Neural cell (in vitro differentiated cells): ENCODE measurements at regions not wholly inside any gene's neighbourhood (a gene's known extent, or its start where the extent isn't known, plus 50 kb on each side); places are given as distances from the start of the nearest gene placed in this dataset.

Experiments
- H2AFZ ChIP-seq: fragments of 200-600, 300-800 bp; sonication (generic), shearing (Covaris generic); 2 replicates; pipeline ENCODE4 v1.6.0; 2014; ENCODE audit warnings: low read depth, mild to moderate bottlenecking, antibody characterized with exemption, low read length, moderate library complexity
- H3F3A ChIP-seq: fragments of 200-600 bp; shearing (Covaris generic); 2 replicates; pipeline ENCODE4 v1.6.1; 2016; ENCODE audit warnings: mild to moderate bottlenecking, moderate library complexity, mixed read lengths, antibody characterized with exemption, low read length; ENCODE audit not compliant: insufficient read depth, poor library complexity, severe bottlenecking
- H3K27ac ChIP-seq: fragments of 200-600, 300-800 bp; sonication (generic), shearing (Covaris generic); 2 replicates; pipeline ENCODE4 v1.5.1; 2014; ENCODE audit warnings: mild to moderate bottlenecking, low read length, moderate library complexity
- H3K27me3 ChIP-seq: fragments of 300-800, 200-600 bp; sonication (generic), shearing (Covaris generic); 2 replicates; pipeline ENCODE4 v1.6.0; 2014; ENCODE audit warnings: mild to moderate bottlenecking, low read depth, low read length, moderate library complexity; ENCODE audit not compliant: insufficient read depth
- H3K36me3 ChIP-seq: fragments of 300-800, 200-600 bp; sonication (generic), shearing (Covaris generic); 2 replicates; pipeline ENCODE4 v1.5.1; 2014; ENCODE audit warnings: mild to moderate bottlenecking, antibody characterized with exemption, low read length, moderate library complexity; ENCODE audit not compliant: insufficient read depth
- H3K4me2 ChIP-seq: fragments of 300-800, 200-600 bp; sonication (generic), shearing (Covaris generic); 2 replicates; pipeline ENCODE4 v1.6.0; 2014; ENCODE audit warnings: mild to moderate bottlenecking, low read length
- H3K4me3 ChIP-seq: fragments of 300-800, 200-600 bp; sonication (generic), shearing (Covaris generic); 2 replicates; pipeline ENCODE4 v1.5.1; 2014; ENCODE audit warnings: mild to moderate bottlenecking, low read length, moderate library complexity
- H3K79me2 ChIP-seq: fragments of 200-600 bp; shearing (Covaris generic); replicated peaks from 2 replicates; pipeline ENCODE4 v1.6.0; 2014; ENCODE audit warnings: mild to moderate bottlenecking, low read length, moderate library complexity; ENCODE audit not compliant: insufficient read depth
- H3K9ac ChIP-seq: fragments of 300-800, 200-600 bp; sonication (generic), shearing (Covaris generic); 2 replicates; pipeline ENCODE4 v1.6.1; 2016; ENCODE audit warnings: mild to moderate bottlenecking, low read length, mixed read lengths
- H3K9me2 ChIP-seq: fragments of 200-600 bp; shearing (Covaris generic); 2 replicates; pipeline ENCODE4 v1.6.1; 2016; ENCODE audit warnings: mild to moderate bottlenecking, low read length, mixed read lengths; ENCODE audit not compliant: insufficient read depth
- H3K9me3 ChIP-seq: fragments of 200-600, 300-800 bp; sonication (generic), shearing (Covaris generic); 2 replicates; pipeline ENCODE4 v1.6.1; 2016; ENCODE audit warnings: mild to moderate bottlenecking, mixed run types, low read length, moderate library complexity, mixed read lengths
- H4K20me1 ChIP-seq: fragments of 200-600 bp; shearing (Covaris generic); 2 replicates; pipeline ENCODE4 v1.6.1; 2016; ENCODE audit warnings: mild to moderate bottlenecking, mixed run types; ENCODE audit not compliant: insufficient read depth
- EP300 ChIP-seq: fragments of 450-650 bp; conservative IDR thresholded peaks from 2 replicates; pipeline ENCODE4 v1.6.1; 2014; ENCODE audit warnings: antibody characterized with exemption, mild to moderate bottlenecking, moderate library complexity; ENCODE audit not compliant: poor library complexity, severe bottlenecking
- EZH2 ChIP-seq: fragments of 200-600, 300-800 bp; shearing (Covaris generic), sonication (generic); IDR thresholded peaks from 2 replicates; pipeline ENCODE4 v1.6.1; 2014; ENCODE audit warnings: antibody characterized with exemption, low read length, borderline replicate concordance, mild to moderate bottlenecking; ENCODE audit not compliant: insufficient read depth, poor library complexity, severe bottlenecking
- MXI1 ChIP-seq: fragments of 450-650 bp; conservative IDR thresholded peaks from 2 replicates; pipeline ENCODE4 v1.6.1; 2014; ENCODE audit warnings: antibody characterized with exemption, mild to moderate bottlenecking; ENCODE audit not compliant: poor library complexity, severe bottlenecking
- POLR2AphosphoS5 ChIP-seq: IDR thresholded peaks from 2 replicates; pipeline ENCODE4 v1.6.1; 2012
- RAD21 ChIP-seq: fragments of 450-650 bp; conservative IDR thresholded peaks from 2 replicates; pipeline ENCODE4 v1.6.1; 2014; ENCODE audit warnings: antibody characterized with exemption, mild to moderate bottlenecking, moderate library complexity
- REST ChIP-seq: IDR thresholded peaks from 2 replicates; pipeline ENCODE4 v1.6.1; 2012; ENCODE audit warnings: borderline replicate concordance
- SMC3 ChIP-seq: fragments of 450-650 bp; conservative IDR thresholded peaks from 2 replicates; pipeline ENCODE4 v1.6.1; 2014; ENCODE audit warnings: antibody characterized with exemption, mild to moderate bottlenecking, moderate library complexity; ENCODE audit not compliant: poor library complexity
- TAF1 ChIP-seq: IDR thresholded peaks from 2 replicates; pipeline ENCODE4 v1.6.1; 2012; ENCODE audit warnings: low read depth
- TF ChIP-seq, protein P1 (sequence below): fragments of 450-650 bp; IDR thresholded peaks from 2 replicates; pipeline ENCODE4 v1.5.1; 2014; ENCODE audit warnings: antibody characterized with exemption, mild to moderate bottlenecking, moderate library complexity; ENCODE audit not compliant: poor library complexity, severe bottlenecking

GRCh38 chr1:147384804-147385203 is 142.3 kb downstream of the CHD1L start:
- H3K9me2 ChIP-seq: no peaks in the 10 kb centered on the region
- no peak for TF ChIP-seq EZH2
- H3K9me3 ChIP-seq: no peaks in the 10 kb centered on the region
- H3K4me3 ChIP-seq: no peak overlapping the region
- no peak overlapping the region for H2AFZ ChIP-seq
- H3F3A ChIP-seq: no peaks in the 10 kb centered on the region
- H3K9ac ChIP-seq: no peak overlapping the region
- H3K27me3 ChIP-seq: no peaks in the 10 kb centered on the region
- H4K20me1 ChIP-seq: no peaks in the 10 kb centered on the region
- no peaks in the 10 kb centered on the region for H3K36me3 ChIP-seq
- H3K79me2 ChIP-seq: no peaks in the 10 kb centered on the region
- no peak overlapping the region for H3K27ac ChIP-seq
- H3K4me2 ChIP-seq: no peak overlapping the region

DNA sequence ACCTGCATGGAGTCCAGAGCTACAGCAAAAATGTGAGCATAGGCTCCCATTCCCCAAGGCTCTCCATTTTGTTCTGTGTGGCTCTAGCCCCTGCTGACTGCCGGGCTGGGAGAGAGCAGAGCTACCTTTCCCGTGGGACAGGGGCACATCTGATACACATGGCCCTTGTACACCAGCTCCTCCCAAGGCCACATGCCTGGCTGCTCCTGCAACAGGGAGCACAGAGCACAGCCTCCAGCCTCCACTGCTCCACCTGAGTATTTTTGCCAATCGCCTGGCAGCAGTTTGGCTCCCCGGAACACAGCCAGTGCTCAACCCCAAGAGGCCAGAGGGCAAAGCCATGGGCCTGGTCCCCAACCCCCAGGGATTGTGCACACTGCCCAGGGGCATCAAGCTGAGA is 146.5 kb downstream of the CHD1L start:
- H3K4me2 ChIP-seq: no peak overlapping the region
- no peak overlapping the region for H2AFZ ChIP-seq
- no peak overlapping the region for H3K4me3 ChIP-seq
- no peaks in the 10 kb centered on the region for H4K20me1 ChIP-seq
- H3K9me2 ChIP-seq: no peaks in the 10 kb centered on the region
- H3K9me3 ChIP-seq: no peaks in the 10 kb centered on the region
- H3K9ac ChIP-seq: no peak overlapping the region
- H3K27me3 ChIP-seq: no peaks in the 10 kb centered on the region
- no peaks in the 10 kb centered on the region for H3K79me2 ChIP-seq
- no peak for TF ChIP-seq SMC3
- TF ChIP-seq, protein P1, sequence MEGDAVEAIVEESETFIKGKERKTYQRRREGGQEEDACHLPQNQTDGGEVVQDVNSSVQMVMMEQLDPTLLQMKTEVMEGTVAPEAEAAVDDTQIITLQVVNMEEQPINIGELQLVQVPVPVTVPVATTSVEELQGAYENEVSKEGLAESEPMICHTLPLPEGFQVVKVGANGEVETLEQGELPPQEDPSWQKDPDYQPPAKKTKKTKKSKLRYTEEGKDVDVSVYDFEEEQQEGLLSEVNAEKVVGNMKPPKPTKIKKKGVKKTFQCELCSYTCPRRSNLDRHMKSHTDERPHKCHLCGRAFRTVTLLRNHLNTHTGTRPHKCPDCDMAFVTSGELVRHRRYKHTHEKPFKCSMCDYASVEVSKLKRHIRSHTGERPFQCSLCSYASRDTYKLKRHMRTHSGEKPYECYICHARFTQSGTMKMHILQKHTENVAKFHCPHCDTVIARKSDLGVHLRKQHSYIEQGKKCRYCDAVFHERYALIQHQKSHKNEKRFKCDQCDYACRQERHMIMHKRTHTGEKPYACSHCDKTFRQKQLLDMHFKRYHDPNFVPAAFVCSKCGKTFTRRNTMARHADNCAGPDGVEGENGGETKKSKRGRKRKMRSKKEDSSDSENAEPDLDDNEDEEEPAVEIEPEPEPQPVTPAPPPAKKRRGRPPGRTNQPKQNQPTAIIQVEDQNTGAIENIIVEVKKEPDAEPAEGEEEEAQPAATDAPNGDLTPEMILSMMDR: no peak
- no peak for TF ChIP-seq POLR2AphosphoS5
- no peak for TF ChIP-seq MXI1
- TF ChIP-seq TAF1: no peak
- TF ChIP-seq REST: no peak
- no peak for TF ChIP-seq RAD21
- no peak for TF ChIP-seq EZH2
- no peak for TF ChIP-seq EP300
- H3K36me3 ChIP-seq: no peaks in the 10 kb centered on the region
- no peak overlapping the region for H3K27ac ChIP-seq
- H3F3A ChIP-seq: no peaks in the 10 kb centered on the region

DNA sequence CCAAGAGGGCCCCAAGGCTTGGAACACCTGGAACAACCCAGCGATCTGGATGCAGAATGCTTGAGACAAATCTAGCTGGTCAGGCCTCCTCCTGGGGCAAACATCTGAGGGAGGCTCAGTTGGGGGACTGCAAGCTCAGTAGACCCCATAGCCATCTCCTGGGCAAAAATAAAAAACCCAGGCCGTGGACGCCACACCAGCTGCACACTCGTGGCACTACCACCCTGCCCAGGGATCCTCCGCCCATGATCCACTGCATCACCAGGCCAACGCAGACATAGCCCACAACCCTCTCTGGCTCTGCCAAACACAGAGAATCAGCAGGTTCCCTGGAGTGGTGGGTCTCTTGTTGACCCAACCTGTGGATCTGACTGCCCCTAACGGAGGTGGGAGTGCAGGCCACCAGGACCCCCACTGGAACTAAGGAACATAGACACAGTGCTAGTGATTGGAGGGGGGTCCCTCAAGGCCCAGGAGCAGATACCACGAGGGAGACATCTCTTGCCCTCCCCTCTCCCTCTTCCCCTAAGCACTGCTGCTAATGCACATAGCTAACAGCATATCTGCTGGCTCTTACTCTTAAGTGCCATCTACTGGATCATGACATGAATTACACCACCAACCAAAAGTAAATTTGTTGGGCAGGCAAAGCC is 147.2 kb downstream of the CHD1L start:
- H3K79me2 ChIP-seq: no peaks in the 10 kb centered on the region
- no peaks in the 10 kb centered on the region for H3K27me3 ChIP-seq
- H3F3A ChIP-seq: no peaks in the 10 kb centered on the region
- no peaks in the 10 kb centered on the region for H3K36me3 ChIP-seq
- H3K9ac ChIP-seq: no peak overlapping the region
- H3K27ac ChIP-seq: no peak overlapping the region
- H2AFZ ChIP-seq: no peak overlapping the region
- H3K4me2 ChIP-seq: no peak overlapping the region
- no peaks in the 10 kb centered on the region for H3K9me3 ChIP-seq
- H4K20me1 ChIP-seq: no peaks in the 10 kb centered on the region
- TF ChIP-seq RAD21: peak; percentile 74
- peak; percentile 81 for TF ChIP-seq SMC3
- TF ChIP-seq POLR2AphosphoS5: no peak
- TF ChIP-seq TAF1: no peak
- TF ChIP-seq, protein P1: peak; percentile 79
- TF ChIP-seq MXI1: no peak
- H3K9me2 ChIP-seq: no peaks in the 10 kb centered on the region
- H3K4me3 ChIP-seq: no peak overlapping the region
